Uterus (tissue), 3 donors: ENCODE measurements at regions not wholly inside any gene's neighbourhood (a gene's known extent, or its start where the extent isn't known, plus 50 kb on each side); places are given as distances from the start of the nearest gene placed in this dataset. TPM values are rescaled to one million over a fixed set of nuclear protein-coding genes. Genes with fewer than 3 reads are reported as not detected.

Source experiments
- DNase-seq, 2 donors: peaks; one replicate each; pipeline ENCODE4 v3.0.0-alpha.2; 2019 to 2020
- H3K27ac ChIP-seq, 2 donors: fragments of 200-600 bp; sonication (generic); 1 replicate in 1 of 2; 2 replicates in 1 of 2; pipeline ENCODE4 v1.5.1; 2016 to 2018
- H3K27me3 ChIP-seq, 2 donors: fragments of 200-600 bp; sonication (generic); one replicate each; pipeline ENCODE4 v1.5.1; 2018 to 2019; ENCODE audit warnings: control low read depth in 1 of 2
- H3K36me3 ChIP-seq, 2 donors: fragments of 200-600 bp; sonication (generic); one replicate each; pipeline ENCODE4 v1.5.1; 2019; ENCODE audit warnings: control low read depth in 1 of 2
- H3K4me1 ChIP-seq, 2 donors: fragments of 200-600 bp; sonication (generic); one replicate each; pipeline ENCODE4 v1.5.1; 2018 to 2019; ENCODE audit warnings: control low read depth in 1 of 2
- H3K4me3 ChIP-seq, 2 donors: fragments of 200-600 bp; sonication (generic); 1 replicate in 1 of 2; 2 replicates in 1 of 2; pipeline ENCODE4 v1.5.1; 2018 to 2019; ENCODE audit warnings: mild to moderate bottlenecking in 1 of 2
- H3K9me3 ChIP-seq, 2 donors: fragments of 200-600 bp; sonication (generic); one replicate each; pipeline ENCODE4 v1.5.1; 2019; ENCODE audit warnings: control low read depth in 1 of 2
- POLR2A ChIP-seq, 2 donors: fragments of 450-650 bp; IDR thresholded peaks; one replicate each; pipeline ENCODE4 v1.6.1; 2016; ENCODE audit warnings: antibody characterized with exemption in 2 of 2, mild to moderate bottlenecking in 1 of 2, moderate library complexity in 1 of 2
- intact Hi-C: fragments of 100-400 bp; cut with DNase I; formaldehyde crosslinking; loops from one replicate; pipeline ENCODE4 v1.15.1; 2023; ENCODE audit warnings: low total_unique reads
- microRNA counts, 2 donors: library from miRNA; unstranded; fragments of <30 nt; microRNA quantifications; one replicate each; lab custom pipeline; 2016 to 2017
- microRNA-seq: library from miRNA; unstranded; fragments of <30 nt; microRNA quantifications from one replicate; pipeline ENCODE4, GENCODE V29; 2016; ENCODE audit warnings: borderline microRNAs expressed, borderline replicate concordance
- small RNA-seq: library from RNA; depleted of rRNA; stranded (forward); fragments of <200 nt; gene quantifications from one replicate; pipeline ENCODE3, GENCODE V24; 2016
- TF ChIP-seq, protein P1 (sequence below), 4 experiments: fragments of 200-600 bp in 2 of 4; fragments of 450-650 bp in 2 of 4; sonication (generic) in 2 of 4; IDR thresholded peaks; one replicate each; pipeline ENCODE4 v1.5.1; 2016 to 2019; ENCODE audit warnings: antibody characterized with exemption in 4 of 4, mild to moderate bottlenecking in 2 of 4, moderate library complexity in 1 of 4
- donor health status: DM: yes; HTN: yes; CAD: no.

DNA sequence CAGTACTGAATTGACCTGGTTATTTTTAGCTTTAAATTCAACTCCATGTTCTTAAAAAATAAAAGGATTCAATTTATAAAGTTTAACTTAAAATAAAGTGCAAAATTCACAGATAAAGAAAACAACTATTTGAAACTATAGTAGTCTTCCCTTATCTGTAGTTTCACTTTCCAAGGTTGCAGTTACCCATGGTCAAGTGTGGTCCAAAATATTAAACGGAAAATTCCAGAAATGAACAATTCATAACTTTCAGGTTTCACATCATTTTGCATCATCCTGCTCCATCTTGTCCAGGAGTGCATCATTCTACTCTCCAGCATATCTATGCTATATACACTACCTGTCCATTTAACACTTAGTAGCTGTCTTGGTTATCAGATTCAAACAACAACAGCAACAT is 54.5 kb upstream of the ZNF804A start:
- intact Hi-C loops, result no loop called here
- Histone ChIP-seq H3K4me1 (no peaks in the 10 kb centered on the region), H3K27me3 (no peaks in the 10 kb centered on the region), H3K9me3 (no peaks in the 10 kb centered on the region), H3K36me3 (no peaks in the 10 kb centered on the region), H3K27ac (no peak overlapping the region), H3K4me3 (no peak overlapping the region)
- DNase-seq, result no peak
- TF ChIP-seq, protein P1, sequence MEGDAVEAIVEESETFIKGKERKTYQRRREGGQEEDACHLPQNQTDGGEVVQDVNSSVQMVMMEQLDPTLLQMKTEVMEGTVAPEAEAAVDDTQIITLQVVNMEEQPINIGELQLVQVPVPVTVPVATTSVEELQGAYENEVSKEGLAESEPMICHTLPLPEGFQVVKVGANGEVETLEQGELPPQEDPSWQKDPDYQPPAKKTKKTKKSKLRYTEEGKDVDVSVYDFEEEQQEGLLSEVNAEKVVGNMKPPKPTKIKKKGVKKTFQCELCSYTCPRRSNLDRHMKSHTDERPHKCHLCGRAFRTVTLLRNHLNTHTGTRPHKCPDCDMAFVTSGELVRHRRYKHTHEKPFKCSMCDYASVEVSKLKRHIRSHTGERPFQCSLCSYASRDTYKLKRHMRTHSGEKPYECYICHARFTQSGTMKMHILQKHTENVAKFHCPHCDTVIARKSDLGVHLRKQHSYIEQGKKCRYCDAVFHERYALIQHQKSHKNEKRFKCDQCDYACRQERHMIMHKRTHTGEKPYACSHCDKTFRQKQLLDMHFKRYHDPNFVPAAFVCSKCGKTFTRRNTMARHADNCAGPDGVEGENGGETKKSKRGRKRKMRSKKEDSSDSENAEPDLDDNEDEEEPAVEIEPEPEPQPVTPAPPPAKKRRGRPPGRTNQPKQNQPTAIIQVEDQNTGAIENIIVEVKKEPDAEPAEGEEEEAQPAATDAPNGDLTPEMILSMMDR (IDR thresholded peaks at IDR 0.05), result no peak
- TF ChIP-seq POLR2A (IDR thresholded peaks at IDR 0.05), result no peak

MicroRNAs encoded in the stretch of these regions (microRNA counts, 767-probe panel; counts per million panel counts)
- microRNA hsa-miR-548ae (lab: Ali Mortazavi, UCI), result 0 counts per million in 2 donors

Small RNA genes lying in the stretch of these regions (microRNA-seq; reads per million reads assigned to microRNA genes)
- gene MIR548AE1, result not detected

Small RNA genes lying in the stretch of these regions (small RNA-seq; reads per million reads assigned to genes)
- not detected for gene MIR548AE1
